ENCODE measurements at regions not wholly inside any gene's neighbourhood (a gene's known extent, or its start where the extent isn't known, plus 50 kb on each side); places are given as distances from the start of the nearest gene placed in this dataset.

DNA sequence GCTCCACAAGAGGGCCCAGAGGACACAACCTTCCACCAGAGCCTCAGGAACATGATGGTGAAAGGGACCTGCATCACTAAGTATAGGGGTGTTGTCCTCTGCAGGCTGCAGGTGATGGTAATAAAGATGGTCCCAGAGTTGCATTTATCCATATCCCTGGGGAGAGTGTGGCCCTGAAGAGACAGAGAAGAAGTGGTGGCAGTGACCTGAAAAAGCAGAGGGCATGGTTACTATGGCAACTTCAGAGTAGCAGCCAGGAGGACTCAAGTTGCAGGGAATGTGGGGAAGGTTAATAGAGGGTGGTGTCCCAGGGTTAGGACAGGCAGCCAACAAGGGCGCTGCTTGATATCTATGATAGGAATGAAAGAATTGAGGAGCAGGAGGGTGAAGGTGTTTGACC is 57.1 kb downstream of the HLA-A start:
- ATAC-seq: no peak

DNA sequence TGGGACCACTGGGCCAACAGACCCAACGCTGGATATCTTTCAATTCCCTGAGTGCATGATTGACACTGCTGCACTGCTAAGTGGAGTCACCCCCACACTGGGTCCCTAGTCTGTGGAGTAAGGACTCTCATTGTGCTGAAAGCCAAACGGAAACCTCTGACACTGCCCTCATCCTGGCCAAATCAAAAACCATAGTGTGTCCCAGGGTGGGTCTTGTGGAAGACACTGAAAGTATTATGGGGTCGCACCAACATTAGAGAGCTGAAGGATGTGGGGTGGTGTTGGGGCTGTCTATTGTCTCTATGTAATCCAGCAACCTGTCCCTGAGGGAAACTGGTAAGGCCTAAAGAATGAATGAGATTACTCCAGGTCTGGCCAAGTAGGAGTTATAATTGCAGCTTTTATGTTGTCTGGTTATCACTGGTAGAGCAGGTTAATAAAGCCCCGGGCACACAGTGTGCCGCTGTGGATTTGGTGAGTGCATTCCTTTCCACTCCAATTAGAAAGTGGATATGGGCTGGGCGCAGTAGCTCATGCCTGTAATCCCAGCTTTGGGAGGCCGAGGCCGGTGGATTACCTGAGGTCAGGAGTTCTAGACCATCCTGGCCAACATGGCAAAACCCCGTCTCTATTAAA is 57.9 kb downstream of the HLA-A start:
- no peak for ATAC-seq

GRCh38 chr6:30002871-30003270 is 58.2 kb upstream of the POLR1H start:
- no peak for ATAC-seq

- ATAC-seq: no peak
Observed at GRCh38 chr6:30005482-30005881, 55.6 kb upstream of the POLR1H start.

GRCh38 chr6:30006170-30007131 is 54.6 kb upstream of the POLR1H start:
- ATAC-seq: peak; percentile 41 to 46

DNA sequence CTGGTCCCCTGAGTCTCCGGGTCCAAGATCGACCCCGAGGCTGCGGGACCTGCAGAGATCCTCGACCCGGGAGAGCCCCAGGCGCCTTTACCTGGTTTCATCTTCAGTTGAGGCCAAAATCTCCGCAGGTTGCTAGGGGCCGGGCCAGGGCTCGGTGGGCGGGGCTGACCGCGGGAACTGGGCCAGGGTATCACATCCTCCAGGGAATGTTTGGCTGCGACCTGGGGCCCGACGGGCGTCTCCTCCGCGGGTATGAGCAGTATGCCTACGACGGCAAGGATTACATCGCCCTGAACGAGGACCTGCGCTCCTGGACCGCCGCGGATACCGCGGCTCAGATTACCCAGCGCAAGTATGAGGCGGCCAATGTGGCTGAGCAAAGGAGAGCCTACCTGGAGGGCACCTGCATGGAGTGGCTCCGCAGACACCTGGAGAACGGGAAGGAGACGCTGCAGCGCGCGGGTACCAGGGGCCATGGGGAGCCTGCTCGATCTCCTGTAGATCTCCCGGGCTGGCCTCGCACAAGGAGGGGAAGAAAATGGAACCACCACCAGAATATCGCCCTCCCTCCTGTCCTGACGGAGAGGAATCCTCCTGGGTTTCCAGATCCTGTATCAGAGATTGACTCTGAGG is 53.8 kb upstream of the POLR1H start:
- peak in 1 of 2 donors; percentile 53 for ATAC-seq

DNA sequence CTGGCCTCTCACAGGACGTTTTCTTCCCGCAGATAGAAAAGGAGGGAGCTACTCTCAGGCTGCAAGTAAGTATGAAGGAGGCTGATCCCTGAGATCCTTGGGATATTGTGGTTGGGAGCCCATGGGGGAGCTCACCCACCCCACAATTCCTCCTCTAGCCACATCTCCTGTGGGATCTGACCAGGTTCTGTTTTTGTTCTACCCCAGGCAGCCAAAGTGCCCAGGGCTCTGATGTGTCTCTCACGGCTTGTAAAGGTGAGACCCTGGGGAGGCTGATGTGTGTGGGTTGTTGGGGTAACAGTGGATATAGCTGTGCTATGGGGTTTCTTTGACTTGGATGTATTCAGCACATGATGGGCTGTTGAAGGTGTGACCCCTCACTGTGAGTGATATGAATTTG is 52.0 kb upstream of the POLR1H start:
- no peak for ATAC-seq

All from activated CD4-positive, CD25-positive, alpha-beta regulatory T cell treated with anti-CD3 and anti-CD28 coated beads, Interleukin-2, amount 50 U/mL, for 24 hours (primary cell).